ENCODE measurements at regions not wholly inside any gene's neighbourhood (a gene's known extent, or its start where the extent isn't known, plus 50 kb on each side); places are given as distances from the start of the nearest gene placed in this dataset.

GRCh38 chr3:177824190-177824786, 627.0 kb upstream of the TBL1XR1 start:
- TF ChIP-seq EZH2 (IDR thresholded peaks at IDR 0.05) (no peak), POLR2AphosphoS5 (IDR thresholded peaks at IDR 0.05; ENCODE audit: borderline replicate concordance, low read depth, low read length) (no peak)

Data from SK-N-MC (cell line).